Stomach (tissue), 4 donors: ENCODE measurements at regions not wholly inside any gene's neighbourhood (a gene's known extent, or its start where the extent isn't known, plus 50 kb on each side); places are given as distances from the start of the nearest gene placed in this dataset.

Source experiments
- CTCF ChIP-seq, 7 experiments: fragments of 450-650 bp in 4 of 7; fragments of 200-600 bp in 3 of 7; sonication (generic) in 3 of 7; IDR thresholded peaks; one replicate each; pipeline ENCODE4 v1.5.1; 2016 to 2019; ENCODE audit warnings: antibody characterized with exemption in 7 of 7, control low read depth in 2 of 7, mild to moderate bottlenecking in 1 of 7
- POLR2A ChIP-seq, 4 donors: fragments of 450-650 bp; IDR thresholded peaks; one replicate each; pipeline ENCODE4 v1.6.1; 2016; ENCODE audit warnings: antibody characterized with exemption in 4 of 4, control low read depth in 2 of 4, mild to moderate bottlenecking in 1 of 4, moderate library complexity in 1 of 4

- TF ChIP-seq CTCF (IDR thresholded peaks at IDR 0.05) (no peak), POLR2A (IDR thresholded peaks at IDR 0.05) (no peak)
These were observed 71.6 kb upstream of the SH3RF1 start for GRCh38 chr4:169342159-169342860.
